ENCODE measurements at regions not wholly inside any gene's neighbourhood (a gene's known extent, or its start where the extent isn't known, plus 50 kb on each side); places are given as distances from the start of the nearest gene placed in this dataset.

- 54% methylated on average over 4 of the region's 5 CpGs for WGBS
- Histone ChIP-seq H3K9me3 (ENCODE audit: insufficient read depth, low read depth, low read length) (no peaks in the 10 kb centered on the region), H3K4me3 (ENCODE audit: low read length) (no peak overlapping the region), H3K36me3 (ENCODE audit: insufficient read depth, low read length) (no peaks in the 10 kb centered on the region), H3K27ac (ENCODE audit: low read depth, low read length) (no peak overlapping the region), H3K4me1 (ENCODE audit: insufficient read depth, low read length) (no peaks in the 10 kb centered on the region), H3K27me3 (ENCODE audit: insufficient read depth, low read length) (no peaks in the 10 kb centered on the region), H3K9ac (ENCODE audit: low read depth, low read length) (no peak overlapping the region)
These were observed 550.2 kb upstream of the SETBP1 start for GRCh38 chr18:44130376-44130942.

- Histone ChIP-seq H3K9me3 (ENCODE audit: insufficient read depth, low read depth, low read length) (peaks cover 5% of the 10 kb centered on the region; the same call in 1 of the 2 replicates), H3K27me3 (ENCODE audit: insufficient read depth, low read length) (no peaks in the 10 kb centered on the region), H3K36me3 (ENCODE audit: insufficient read depth, low read length) (no peaks in the 10 kb centered on the region), H3K4me3 (ENCODE audit: low read length) (no peak overlapping the region), H3K4me1 (ENCODE audit: insufficient read depth, low read length) (no peaks in the 10 kb centered on the region), H3K9ac (ENCODE audit: low read depth, low read length) (no peak overlapping the region), H3K27ac (ENCODE audit: low read depth, low read length) (no peak overlapping the region)
- WGBS: 100% methylated on average over 2 of the region's 2 CpGs
These were observed 547.2 kb upstream of the SETBP1 start for GRCh38 chr18:44133483-44133882.

- Histone ChIP-seq H3K9me3 (ENCODE audit: insufficient read depth, low read depth, low read length) (peaks cover 5% of the 10 kb centered on the region; the same call in 1 of the 2 replicates), H3K4me1 (ENCODE audit: insufficient read depth, low read length) (no peaks in the 10 kb centered on the region), H3K27ac (ENCODE audit: low read depth, low read length) (no peak overlapping the region), H3K36me3 (ENCODE audit: insufficient read depth, low read length) (no peaks in the 10 kb centered on the region), H3K27me3 (ENCODE audit: insufficient read depth, low read length) (no peaks in the 10 kb centered on the region), H3K9ac (ENCODE audit: low read depth, low read length) (no peak overlapping the region), H3K4me3 (ENCODE audit: low read length) (no peak overlapping the region)
- 97% methylated on average over 4 of the region's 4 CpGs for WGBS
These were observed 546.2 kb upstream of the SETBP1 start for GRCh38 chr18:44134447-44134846.

GRCh38 chr18:44135741-44136140 lies 544.9 kb upstream of the SETBP1 start:
- H3K27me3 ChIP-seq (ENCODE audit: insufficient read depth, low read length): no peaks in the 10 kb centered on the region
- peaks cover 5% of the 10 kb centered on the region; the same call in 1 of the 2 replicates for H3K9me3 ChIP-seq (ENCODE audit: insufficient read depth, low read depth, low read length)
- no peak overlapping the region for H3K4me3 ChIP-seq (ENCODE audit: low read length)
- H3K36me3 ChIP-seq (ENCODE audit: insufficient read depth, low read length): no peaks in the 10 kb centered on the region
- WGBS: 99% methylated on average over 4 of the region's 4 CpGs
- H3K4me1 ChIP-seq (ENCODE audit: insufficient read depth, low read length): no peaks in the 10 kb centered on the region
- H3K9ac ChIP-seq (ENCODE audit: low read depth, low read length): no peak overlapping the region
- no peak overlapping the region for H3K27ac ChIP-seq (ENCODE audit: low read depth, low read length)

GRCh38 chr18:44136326-44136725 lies 544.4 kb upstream of the SETBP1 start:
- H3K4me3 ChIP-seq (ENCODE audit: low read length): no peak overlapping the region
- peaks cover 5% of the 10 kb centered on the region; the same call in 1 of the 2 replicates for H3K9me3 ChIP-seq (ENCODE audit: insufficient read depth, low read depth, low read length)
- H3K9ac ChIP-seq (ENCODE audit: low read depth, low read length): no peak overlapping the region
- no peaks in the 10 kb centered on the region for H3K4me1 ChIP-seq (ENCODE audit: insufficient read depth, low read length)
- H3K27me3 ChIP-seq (ENCODE audit: insufficient read depth, low read length): no peaks in the 10 kb centered on the region
- H3K36me3 ChIP-seq (ENCODE audit: insufficient read depth, low read length): no peaks in the 10 kb centered on the region
- H3K27ac ChIP-seq (ENCODE audit: low read depth, low read length): no peak overlapping the region
- WGBS: 92% methylated on average over 1 of the region's 1 CpG

GRCh38 chr18:44143072-44143471 lies 537.6 kb upstream of the SETBP1 start:
- Histone ChIP-seq H3K4me3 (ENCODE audit: low read length) (no peak overlapping the region), H3K9me3 (ENCODE audit: insufficient read depth, low read depth, low read length) (0 out of 2 replicates have a peak, but pooled peaks cover under 1% of the 10 kb centered on the region), H3K9ac (ENCODE audit: low read depth, low read length) (no peak overlapping the region), H3K4me1 (ENCODE audit: insufficient read depth, low read length) (no peaks in the 10 kb centered on the region), H3K27me3 (ENCODE audit: insufficient read depth, low read length) (no peaks in the 10 kb centered on the region), H3K27ac (ENCODE audit: low read depth, low read length) (no peak overlapping the region), H3K36me3 (ENCODE audit: insufficient read depth, low read length) (no peaks in the 10 kb centered on the region)

GRCh38 chr18:44149706-44150105 lies 531.0 kb upstream of the SETBP1 start:
- H3K9me3 ChIP-seq (ENCODE audit: insufficient read depth, low read depth, low read length): no peaks in the 10 kb centered on the region
- no peak overlapping the region for H3K27ac ChIP-seq (ENCODE audit: low read depth, low read length)
- no peak overlapping the region for H3K4me3 ChIP-seq (ENCODE audit: low read length)
- WGBS: 75% methylated on average over 1 of the region's 1 CpG
- H3K36me3 ChIP-seq (ENCODE audit: insufficient read depth, low read length): no peaks in the 10 kb centered on the region
- H3K4me1 ChIP-seq (ENCODE audit: insufficient read depth, low read length): 0 out of 2 replicates have a peak, but pooled peaks cover 4% of the 10 kb centered on the region
- H3K27me3 ChIP-seq (ENCODE audit: insufficient read depth, low read length): no peaks in the 10 kb centered on the region
- no peak overlapping the region for H3K9ac ChIP-seq (ENCODE audit: low read depth, low read length)

- Histone ChIP-seq H3K4me1 (ENCODE audit: insufficient read depth, low read length) (0 out of 2 replicates have a peak, but pooled peaks cover 4% of the 10 kb centered on the region), H3K27me3 (ENCODE audit: insufficient read depth, low read length) (no peaks in the 10 kb centered on the region), H3K4me3 (ENCODE audit: low read length) (no peak overlapping the region), H3K9me3 (ENCODE audit: insufficient read depth, low read depth, low read length) (no peaks in the 10 kb centered on the region), H3K36me3 (ENCODE audit: insufficient read depth, low read length) (no peaks in the 10 kb centered on the region), H3K9ac (ENCODE audit: low read depth, low read length) (no peak overlapping the region), H3K27ac (ENCODE audit: low read depth, low read length) (no peak overlapping the region)
- WGBS: 91% methylated on average over 2 of the region's 2 CpGs
These were observed 526.7 kb upstream of the SETBP1 start for GRCh38 chr18:44153981-44154380.

GRCh38 chr18:44156126-44156525 lies 524.6 kb upstream of the SETBP1 start:
- H3K9ac ChIP-seq (ENCODE audit: low read depth, low read length): no peak overlapping the region
- H3K27ac ChIP-seq (ENCODE audit: low read depth, low read length): no peak overlapping the region
- 98% methylated on average over 2 of the region's 3 CpGs for WGBS
- no peak overlapping the region for H3K4me3 ChIP-seq (ENCODE audit: low read length)
- H3K27me3 ChIP-seq (ENCODE audit: insufficient read depth, low read length): no peaks in the 10 kb centered on the region
- H3K36me3 ChIP-seq (ENCODE audit: insufficient read depth, low read length): no peaks in the 10 kb centered on the region
- no peaks in the 10 kb centered on the region for H3K4me1 ChIP-seq (ENCODE audit: insufficient read depth, low read length)
- H3K9me3 ChIP-seq (ENCODE audit: insufficient read depth, low read depth, low read length): no peaks in the 10 kb centered on the region

GRCh38 chr18:44156776-44157335 lies 523.8 kb upstream of the SETBP1 start:
- Histone ChIP-seq H3K4me3 (ENCODE audit: low read length) (no peak overlapping the region), H3K9me3 (ENCODE audit: insufficient read depth, low read depth, low read length) (no peaks in the 10 kb centered on the region), H3K4me1 (ENCODE audit: insufficient read depth, low read length) (no peaks in the 10 kb centered on the region), H3K9ac (ENCODE audit: low read depth, low read length) (no peak overlapping the region), H3K36me3 (ENCODE audit: insufficient read depth, low read length) (no peaks in the 10 kb centered on the region), H3K27ac (ENCODE audit: low read depth, low read length) (no peak overlapping the region), H3K27me3 (ENCODE audit: insufficient read depth, low read length) (no peaks in the 10 kb centered on the region)
- 96% methylated on average over 7 of the region's 7 CpGs for WGBS

- H3K9me3 ChIP-seq (ENCODE audit: insufficient read depth, low read depth, low read length): no peaks in the 10 kb centered on the region
- H3K36me3 ChIP-seq (ENCODE audit: insufficient read depth, low read length): no peaks in the 10 kb centered on the region
- peaks cover 5% of the 10 kb centered on the region for H3K4me1 ChIP-seq (ENCODE audit: insufficient read depth, low read length)
- no peak overlapping the region for H3K27ac ChIP-seq (ENCODE audit: low read depth, low read length)
- H3K27me3 ChIP-seq (ENCODE audit: insufficient read depth, low read length): no peaks in the 10 kb centered on the region
- WGBS: 100% methylated on average over 1 of the region's 1 CpG
- H3K9ac ChIP-seq (ENCODE audit: low read depth, low read length): no peak overlapping the region
- no peak overlapping the region for H3K4me3 ChIP-seq (ENCODE audit: low read length)
These were observed 510.3 kb upstream of the SETBP1 start for GRCh38 chr18:44170208-44170880.

Measured in HUES64 (cell line).